HUES6 (cell line): ENCODE measurements at regions not wholly inside any gene's neighbourhood (a gene's known extent, or its start where the extent isn't known, plus 50 kb on each side); places are given as distances from the start of the nearest gene placed in this dataset.
A peak's percentile ranks its signal among the peaks of the same experiment; 100 is the strongest.

Experiments used
- H3K27ac ChIP-seq: 2 replicates; pipeline ENCODE4 v1.7.0; 2013; ENCODE audit warnings: low read depth, mild to moderate bottlenecking, low read length, inconsistent platforms
- H3K27me3 ChIP-seq: 2 replicates; pipeline ENCODE4 v1.6.1; 2013; ENCODE audit warnings: low read length; ENCODE audit not compliant: control insufficient read depth, insufficient read depth
- H3K36me3 ChIP-seq: 2 replicates; pipeline ENCODE4 v1.6.1; 2013; ENCODE audit warnings: low read length; ENCODE audit not compliant: control insufficient read depth, insufficient read depth
- H3K4me1 ChIP-seq: 2 replicates; pipeline ENCODE4 v1.6.1; 2013; ENCODE audit warnings: low read length; ENCODE audit not compliant: control insufficient read depth, insufficient read depth
- H3K4me3 ChIP-seq: 2 replicates; pipeline ENCODE4 v1.5.1; 2013; ENCODE audit warnings: low read depth, low read length
- H3K9ac ChIP-seq: one replicate; pipeline ENCODE4 v1.6.1; 2013; ENCODE audit warnings: mild to moderate bottlenecking, low read length
- H3K9me3 ChIP-seq: 2 replicates; pipeline ENCODE4 v1.6.1; 2013; ENCODE audit warnings: low read depth, low read length; ENCODE audit not compliant: control insufficient read depth, insufficient read depth

GRCh38 chr10:29009464-29009863, 279.4 kb upstream of the LYZL1 start:
- no peak overlapping the region for H3K9ac ChIP-seq
- H3K27ac ChIP-seq = no peak overlapping the region
- no peaks in the 10 kb centered on the region for H3K36me3 ChIP-seq
- H3K9me3 ChIP-seq = peaks cover 11% of the 10 kb centered on the region; the same call in 1 of the 2 replicates
- H3K27me3 ChIP-seq = no peaks in the 10 kb centered on the region
- H3K4me1 ChIP-seq = peaks cover 9% of the 10 kb centered on the region; the same call in 1 of the 2 replicates
- no peak overlapping the region for H3K4me3 ChIP-seq

GRCh38 chr10:29011516-29011915, 277.4 kb upstream of the LYZL1 start:
- Histone ChIP-seq H3K4me3 (no peak overlapping the region), H3K27me3 (no peaks in the 10 kb centered on the region), H3K27ac (no peak overlapping the region), H3K36me3 (no peaks in the 10 kb centered on the region), H3K4me1 (peaks cover 11% of the 10 kb centered on the region; the same call in 1 of the 2 replicates), H3K9me3 (peaks cover 9% of the 10 kb centered on the region; the same call in 1 of the 2 replicates), H3K9ac (no peak overlapping the region)

DNA sequence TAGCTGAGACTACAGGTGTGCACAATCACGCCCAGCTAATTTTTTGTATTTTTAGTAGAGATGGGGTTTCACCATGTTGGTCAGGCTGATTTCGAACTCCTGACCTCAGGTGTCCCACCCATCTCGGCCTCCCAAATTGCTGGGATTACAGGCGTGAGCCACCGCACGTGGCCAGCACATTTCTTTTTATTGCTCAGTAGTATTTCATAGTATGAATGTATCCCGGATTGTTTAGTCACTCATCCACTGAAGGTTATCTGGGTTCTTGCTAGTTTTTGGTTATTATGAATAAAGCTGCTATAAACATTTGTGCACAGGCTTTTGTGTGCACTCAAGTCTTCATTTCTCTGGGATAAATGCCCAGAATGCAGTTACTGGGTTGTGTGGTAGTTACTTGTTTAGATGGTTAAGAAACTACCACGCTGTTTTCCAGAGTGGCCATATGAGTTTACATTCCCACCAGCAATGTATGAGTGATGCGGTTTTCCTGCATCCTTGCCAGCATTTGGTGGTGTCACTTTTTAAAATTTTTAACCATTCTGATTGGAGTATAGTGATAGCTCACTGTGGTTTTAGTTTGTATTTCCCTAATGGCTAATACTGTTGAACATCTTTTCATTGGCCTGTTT, 275.8 kb upstream of the LYZL1 start:
- peaks cover 8% of the 10 kb centered on the region; the same call in 1 of the 2 replicates for H3K4me1 ChIP-seq
- H3K27ac ChIP-seq = no peak overlapping the region
- no peaks in the 10 kb centered on the region for H3K36me3 ChIP-seq
- no peaks in the 10 kb centered on the region for H3K9me3 ChIP-seq
- H3K4me3 ChIP-seq = no peak overlapping the region
- H3K9ac ChIP-seq = no peak overlapping the region
- H3K27me3 ChIP-seq = no peaks in the 10 kb centered on the region

- Histone ChIP-seq H3K9ac (no peak overlapping the region), H3K4me3 (no peak overlapping the region)
Observed at GRCh38 chr10:29021591-29021990, 267.3 kb upstream of the LYZL1 start.

GRCh38 chr10:29022513-29022912, 266.4 kb upstream of the LYZL1 start:
- Histone ChIP-seq H3K4me1 (peaks cover 14% of the 10 kb centered on the region), H3K36me3 (no peaks in the 10 kb centered on the region), H3K9me3 (no peaks in the 10 kb centered on the region), H3K9ac (no peak overlapping the region), H3K27me3 (no peaks in the 10 kb centered on the region), H3K4me3 (no peak overlapping the region), H3K27ac (no peak overlapping the region)

More at GRCh38 chr10:29021591-29021990, 267.3 kb upstream of the LYZL1 start:
- H3K27ac ChIP-seq = no peak overlapping the region
- H3K27me3 ChIP-seq = no peaks in the 10 kb centered on the region
- H3K36me3 ChIP-seq = no peaks in the 10 kb centered on the region
- peaks cover 12% of the 10 kb centered on the region for H3K4me1 ChIP-seq
- no peaks in the 10 kb centered on the region for H3K9me3 ChIP-seq

GRCh38 chr10:29023678-29024077, 265.2 kb upstream of the LYZL1 start:
- peaks cover 14% of the 10 kb centered on the region for H3K4me1 ChIP-seq
- H3K4me3 ChIP-seq = no peak overlapping the region
- no peak overlapping the region for H3K27ac ChIP-seq
- no peak overlapping the region for H3K9ac ChIP-seq
- no peaks in the 10 kb centered on the region for H3K9me3 ChIP-seq
- no peaks in the 10 kb centered on the region for H3K36me3 ChIP-seq
- H3K27me3 ChIP-seq = no peaks in the 10 kb centered on the region

DNA sequence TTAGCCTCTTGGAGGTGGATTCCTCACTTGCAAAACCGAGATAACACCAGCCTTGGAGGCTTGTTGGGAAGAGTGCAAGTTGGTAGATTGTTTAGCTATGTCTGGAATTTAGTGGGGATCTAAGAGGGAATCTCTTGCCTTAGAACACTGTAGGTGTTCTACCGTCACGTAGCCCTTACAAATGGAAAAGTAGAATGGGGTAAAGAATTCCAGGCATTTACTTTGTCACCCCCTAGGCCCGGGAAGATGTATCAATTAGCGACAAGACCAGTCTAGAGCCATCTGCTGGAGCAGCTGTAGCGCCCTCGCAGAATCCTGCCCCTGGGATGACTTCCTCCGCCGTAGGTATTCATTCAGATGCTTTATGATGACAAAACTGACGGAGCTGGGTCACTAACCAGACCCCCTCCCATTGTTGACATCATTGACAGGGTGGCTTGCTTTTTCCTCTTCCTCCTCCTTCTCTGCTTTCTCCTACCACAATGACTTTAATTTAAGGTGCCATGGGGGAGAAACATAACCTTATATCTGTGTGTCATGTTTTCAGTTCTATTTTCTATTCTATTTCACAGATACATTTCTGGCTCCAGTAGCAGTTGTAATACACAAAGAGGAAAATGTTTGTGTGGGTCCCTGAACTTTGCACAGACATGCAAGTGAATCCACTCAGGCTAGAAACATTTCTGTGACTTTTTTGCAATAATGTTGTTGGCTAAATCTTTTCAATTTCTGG, 262.6 kb upstream of the LYZL1 start:
- H3K27ac ChIP-seq = peak overlapping the region; percentile 66; the same call in 1 of the 2 replicates
- H3K27me3 ChIP-seq = no peaks in the 10 kb centered on the region
- H3K9ac ChIP-seq = peak overlapping the region; percentile 27
- no peaks in the 10 kb centered on the region for H3K36me3 ChIP-seq
- no peaks in the 10 kb centered on the region for H3K9me3 ChIP-seq
- H3K4me3 ChIP-seq = no peak overlapping the region
- H3K4me1 ChIP-seq = peaks cover 14% of the 10 kb centered on the region

GRCh38 chr10:29026802-29027580, 261.9 kb upstream of the LYZL1 start:
- peak overlapping the region; percentile 27 for H3K9ac ChIP-seq
- no peaks in the 10 kb centered on the region for H3K9me3 ChIP-seq
- H3K4me1 ChIP-seq = peaks cover 14% of the 10 kb centered on the region
- H3K36me3 ChIP-seq = no peaks in the 10 kb centered on the region
- no peak overlapping the region for H3K4me3 ChIP-seq
- peak overlapping the region; percentile 66; the same call in 1 of the 2 replicates for H3K27ac ChIP-seq
- H3K27me3 ChIP-seq = no peaks in the 10 kb centered on the region

GRCh38 chr10:29028486-29028885, 260.4 kb upstream of the LYZL1 start:
- Histone ChIP-seq H3K27me3 (no peaks in the 10 kb centered on the region), H3K27ac (no peak overlapping the region), H3K9me3 (no peaks in the 10 kb centered on the region), H3K4me3 (no peak overlapping the region), H3K36me3 (no peaks in the 10 kb centered on the region), H3K4me1 (peaks cover 9% of the 10 kb centered on the region), H3K9ac (no peak overlapping the region)

GRCh38 chr10:29030900-29031299, 258.0 kb upstream of the LYZL1 start:
- H3K9ac ChIP-seq = no peak overlapping the region
- no peak overlapping the region for H3K27ac ChIP-seq
- no peaks in the 10 kb centered on the region for H3K36me3 ChIP-seq
- H3K4me3 ChIP-seq = no peak overlapping the region
- no peaks in the 10 kb centered on the region for H3K9me3 ChIP-seq
- H3K4me1 ChIP-seq = peaks cover 6% of the 10 kb centered on the region
- no peaks in the 10 kb centered on the region for H3K27me3 ChIP-seq

- Histone ChIP-seq H3K36me3 (no peaks in the 10 kb centered on the region), H3K9ac (no peak overlapping the region), H3K4me3 (no peak overlapping the region), H3K27me3 (no peaks in the 10 kb centered on the region), H3K9me3 (no peaks in the 10 kb centered on the region), H3K4me1 (no peaks in the 10 kb centered on the region), H3K27ac (no peak overlapping the region)
Observed at GRCh38 chr10:29032169-29032568, 256.7 kb upstream of the LYZL1 start.
